ENCODE measurements at regions not wholly inside any gene's neighbourhood (a gene's known extent, or its start where the extent isn't known, plus 50 kb on each side); places are given as distances from the start of the nearest gene placed in this dataset.

DNA sequence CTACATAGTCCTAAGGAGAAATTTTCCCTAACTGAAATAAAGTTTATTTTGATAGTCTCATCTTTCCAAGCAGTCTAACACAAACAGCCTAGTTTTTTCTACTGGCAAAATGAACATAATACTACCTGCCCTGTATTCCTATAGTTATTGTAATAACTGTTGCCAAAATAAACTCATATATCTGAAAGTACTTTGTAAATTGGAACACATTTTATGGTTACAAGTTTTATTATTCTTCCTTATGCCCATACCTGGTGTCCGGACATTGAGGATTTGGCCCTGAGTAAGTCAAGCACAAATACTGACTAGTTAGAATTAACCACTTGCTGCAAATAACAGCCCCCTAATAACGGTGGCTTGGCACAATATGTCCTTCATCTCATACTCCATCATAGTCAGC, 120.4 kb upstream of the TOM1L1 start:
- TF ChIP-seq POLR2A (IDR thresholded peaks at IDR 0.05) = no peak
- TF ChIP-seq, protein P1, sequence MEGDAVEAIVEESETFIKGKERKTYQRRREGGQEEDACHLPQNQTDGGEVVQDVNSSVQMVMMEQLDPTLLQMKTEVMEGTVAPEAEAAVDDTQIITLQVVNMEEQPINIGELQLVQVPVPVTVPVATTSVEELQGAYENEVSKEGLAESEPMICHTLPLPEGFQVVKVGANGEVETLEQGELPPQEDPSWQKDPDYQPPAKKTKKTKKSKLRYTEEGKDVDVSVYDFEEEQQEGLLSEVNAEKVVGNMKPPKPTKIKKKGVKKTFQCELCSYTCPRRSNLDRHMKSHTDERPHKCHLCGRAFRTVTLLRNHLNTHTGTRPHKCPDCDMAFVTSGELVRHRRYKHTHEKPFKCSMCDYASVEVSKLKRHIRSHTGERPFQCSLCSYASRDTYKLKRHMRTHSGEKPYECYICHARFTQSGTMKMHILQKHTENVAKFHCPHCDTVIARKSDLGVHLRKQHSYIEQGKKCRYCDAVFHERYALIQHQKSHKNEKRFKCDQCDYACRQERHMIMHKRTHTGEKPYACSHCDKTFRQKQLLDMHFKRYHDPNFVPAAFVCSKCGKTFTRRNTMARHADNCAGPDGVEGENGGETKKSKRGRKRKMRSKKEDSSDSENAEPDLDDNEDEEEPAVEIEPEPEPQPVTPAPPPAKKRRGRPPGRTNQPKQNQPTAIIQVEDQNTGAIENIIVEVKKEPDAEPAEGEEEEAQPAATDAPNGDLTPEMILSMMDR (IDR thresholded peaks at IDR 0.05) = no peak
- TF ChIP-seq POLR2AphosphoS5 (IDR thresholded peaks at IDR 0.05) = no peak
- no peak for TF ChIP-seq EP300 (IDR thresholded peaks at IDR 0.05)
